ENCODE measurements at regions not wholly inside any gene's neighbourhood (a gene's known extent, or its start where the extent isn't known, plus 50 kb on each side); places are given as distances from the start of the nearest gene placed in this dataset.

GRCh38 chr2:8146132-8147005 is 535.5 kb upstream of the ID2 start:
- no peak for DNase-seq
- peaks cover 17% of the 10 kb centered on the region for H3K4me1 Mint-ChIP-seq
- Histone ChIP-seq H3K9me3 (replicated peaks in 1 of 2; ENCODE audit: control insufficient read depth in 1 of 2, insufficient read depth in 1 of 2, low read length in 2 of 2) (no peaks in the 10 kb centered on the region), H3K27me3 (ENCODE audit: control insufficient read depth in 2 of 2, insufficient read depth in 2 of 2, low read length in 2 of 2) (no peaks in the 10 kb centered on the region), H3K4me3 (replicated peaks in 1 of 3; ENCODE audit: low read depth in 2 of 3, low read length in 3 of 3) (no peak overlapping the region), H3K27ac (ENCODE audit: low read depth in 1 of 2, low read length in 2 of 2) (no peak overlapping the region), H2AFZ (ENCODE audit: insufficient read depth, low read depth, low read length, poor library complexity, severe bottlenecking) (no peak overlapping the region), H3K36me3 (replicated peaks in 1 of 2; ENCODE audit: control insufficient read depth in 1 of 2, insufficient read depth in 2 of 2, low read length in 2 of 2) (no peaks in the 10 kb centered on the region), H4K20me1 (ENCODE audit: insufficient read depth, low read length) (no peaks in the 10 kb centered on the region), H3K4me1 (ENCODE audit: control insufficient read depth in 1 of 2, insufficient read depth in 2 of 2, low read length in 2 of 2) (peaks cover 9 to 13% of the 10 kb centered on the region in 2 donors), H3K9ac (ENCODE audit: insufficient read depth, low read length, poor library complexity, severe bottlenecking) (no peak overlapping the region), H3K79me2 (ENCODE audit: insufficient read depth, low read length) (no peaks in the 10 kb centered on the region), H3K4me2 (replicated peaks; ENCODE audit: extremely low read depth, low read length, poor library complexity, severe bottlenecking) (no peak overlapping the region)
- 95% methylated on average over 5 of the region's 5 CpGs for WGBS (ENCODE audit: insufficient coverage)
- no peak for TF ChIP-seq CTCF (IDR thresholded peaks at IDR 0.05)
- H3K9me3 Mint-ChIP-seq, result peaks cover 0 to 6% (median 3%) of the 10 kb centered on the region in 7 donors
- no peaks in the 10 kb centered on the region for H3K36me3 Mint-ChIP-seq
- H3K4me3 Mint-ChIP-seq, result no peak overlapping the region
- peaks cover 0 to 5% (median 3%) of the 10 kb centered on the region in 3 donors for H3K27me3 Mint-ChIP-seq (ENCODE audit: low read depth in 3 of 3)
- H3K27ac Mint-ChIP-seq, result peak overlapping the region in 2 of 7 donors; percentile 13 to 46
- intact Hi-C loops (cut with micrococcal nuclease), result no loop called here

GRCh38 chr2:8148260-8149006 is 533.4 kb upstream of the ID2 start:
- H3K36me3 Mint-ChIP-seq, result no peaks in the 10 kb centered on the region
- Histone ChIP-seq H3K9me3 (replicated peaks in 1 of 2; ENCODE audit: control insufficient read depth in 1 of 2, insufficient read depth in 1 of 2, low read length in 2 of 2) (no peaks in the 10 kb centered on the region), H3K9ac (ENCODE audit: insufficient read depth, low read length, poor library complexity, severe bottlenecking) (no peak overlapping the region), H3K4me2 (replicated peaks; ENCODE audit: extremely low read depth, low read length, poor library complexity, severe bottlenecking) (no peak overlapping the region), H3K4me1 (ENCODE audit: control insufficient read depth in 1 of 2, insufficient read depth in 2 of 2, low read length in 2 of 2) (peaks cover 17 to 19% of the 10 kb centered on the region in 2 donors), H3K27me3 (ENCODE audit: control insufficient read depth in 2 of 2, insufficient read depth in 2 of 2, low read length in 2 of 2) (no peaks in the 10 kb centered on the region), H4K20me1 (ENCODE audit: insufficient read depth, low read length) (no peaks in the 10 kb centered on the region), H3K27ac (ENCODE audit: low read depth in 1 of 2, low read length in 2 of 2) (no peak overlapping the region), H3K36me3 (replicated peaks in 1 of 2; ENCODE audit: control insufficient read depth in 1 of 2, insufficient read depth in 2 of 2, low read length in 2 of 2) (no peaks in the 10 kb centered on the region), H3K79me2 (ENCODE audit: insufficient read depth, low read length) (no peaks in the 10 kb centered on the region), H2AFZ (ENCODE audit: insufficient read depth, low read depth, low read length, poor library complexity, severe bottlenecking) (no peak overlapping the region), H3K4me3 (replicated peaks in 1 of 3; ENCODE audit: low read depth in 2 of 3, low read length in 3 of 3) (no peak overlapping the region)
- no peak overlapping the region for H3K27ac Mint-ChIP-seq
- peaks cover 5 to 12% (median 5%) of the 10 kb centered on the region in 3 donors for H3K27me3 Mint-ChIP-seq (ENCODE audit: low read depth in 3 of 3)
- intact Hi-C loops (cut with micrococcal nuclease), result no loop called here
- H3K4me1 Mint-ChIP-seq, result peaks cover 28% of the 10 kb centered on the region
- peaks cover 0 to 6% (median 3%) of the 10 kb centered on the region in 7 donors for H3K9me3 Mint-ChIP-seq
- 100% methylated on average over 1 of the region's 8 CpGs for WGBS (ENCODE audit: insufficient coverage)
- no peak for DNase-seq
- H3K4me3 Mint-ChIP-seq, result no peak overlapping the region
- TF ChIP-seq CTCF (IDR thresholded peaks at IDR 0.05), result no peak

Data from CD14-positive monocyte (primary cell).